Uterus (tissue), 2 donors: ENCODE measurements at regions not wholly inside any gene's neighbourhood (a gene's known extent, or its start where the extent isn't known, plus 50 kb on each side); places are given as distances from the start of the nearest gene placed in this dataset.

Experiments
- CTCF ChIP-seq, 4 experiments: fragments of 200-600 bp in 2 of 4; fragments of 450-650 bp in 2 of 4; sonication (generic) in 2 of 4; IDR thresholded peaks; one replicate each; pipeline ENCODE4 v1.5.1; 2016 to 2019; ENCODE audit warnings: antibody characterized with exemption in 4 of 4, mild to moderate bottlenecking in 2 of 4, moderate library complexity in 1 of 4
- POLR2A ChIP-seq, 2 donors: fragments of 450-650 bp; IDR thresholded peaks; one replicate each; pipeline ENCODE4 v1.6.1; 2016; ENCODE audit warnings: antibody characterized with exemption in 2 of 2, mild to moderate bottlenecking in 1 of 2, moderate library complexity in 1 of 2

GRCh38 chr2:4862031-4862430, 830.2 kb upstream of the SOX11 start:
- TF ChIP-seq CTCF (IDR thresholded peaks at IDR 0.05) (no peak), POLR2A (IDR thresholded peaks at IDR 0.05) (no peak)
